K562 (cell line): ENCODE measurements at regions not wholly inside any gene's neighbourhood (a gene's known extent, or its start where the extent isn't known, plus 50 kb on each side); places are given as distances from the start of the nearest gene placed in this dataset.

Experiments used
- ATAC-seq: fragments of 200-7000 bp; cut with Tn5 transposase; 3 replicates; pipeline ENCODE4 v1.9.1; 2020; ENCODE audit warnings: moderate library complexity
- BruUV-seq: library from RNA; stranded (reverse); fragments of 400-500 nt; replicated peaks from 2 replicates; lab custom pipeline; 2021; lab: Mats Ljungman, UMichigan
- CTCF ChIA-PET: fragments of 300-600 bp; formaldehyde crosslinking; extraction: SDS; loops from one replicate; lab custom pipeline; 2021; ENCODE audit warnings: low intra/inter-chr PET ratio; lab: Yijun Ruan, JAX
- POLR2A ChIA-PET: fragments of 300-600, 350-650 bp; sonication (Branson Sonifier 250); formaldehyde crosslinking; extraction: SDS; loops from one replicate; lab custom pipeline; 2021; ENCODE audit warnings: antibody characterized with exemption, inconsistent platforms; lab: Yijun Ruan, JAX
- DNase-seq, 4 experiments: peaks; one replicate each; pipeline versions ENCODE4 v3.0.0 to v3.0.0-alpha.2; 2011 to 2018; ENCODE audit warnings: low spot score in 3 of 4, mixed read lengths in 3 of 4; ENCODE audit errors: extremely low read depth in 1 of 4
- FAIRE-seq: peaks from 2 replicates; lab custom pipeline; 2011; peaks lifted over from hg19 to GRCh38; lab: Jason Lieb, UNC
- H2AFZ ChIP-seq: 2 replicates; pipeline ENCODE4 v1.6.0; 2011; ENCODE audit warnings: low read depth, low read length, control low read depth, inconsistent platforms
- H3K27ac ChIP-seq: fragments of 200-600 bp; 3 replicates; pipeline ENCODE4 v1.8.0; 2011; ENCODE audit warnings: low read depth, mild to moderate bottlenecking, control low read depth, inconsistent platforms, low read length, moderate library complexity, mixed read lengths; ENCODE audit errors: extremely low read depth
- H3K27me3 ChIP-seq, 2 experiments: fragments of 300-600 bp in 1 of 2; 2 replicates in 1 of 2; 3 replicates in 1 of 2; pipeline versions ENCODE4 v1.6.0 to v1.8.0; 2011; ENCODE audit warnings: inconsistent platforms in 2 of 2, low read length in 2 of 2, mild to moderate bottlenecking in 1 of 2, mixed read lengths in 1 of 2, moderate library complexity in 1 of 2; ENCODE audit not compliant: control insufficient read depth in 2 of 2, insufficient read depth in 2 of 2
- H3K36me3 ChIP-seq: fragments of 300-600 bp; 3 replicates; pipeline ENCODE4 v1.8.0; 2011; ENCODE audit warnings: mild to moderate bottlenecking, low read length, inconsistent platforms; ENCODE audit not compliant: control insufficient read depth, insufficient read depth
- H3K4me1 ChIP-seq, 2 experiments: fragments of 200-600 bp in 1 of 2; replicated peaks in 1 of 2; 2 replicates in 1 of 2; 3 replicates in 1 of 2; pipeline versions ENCODE4 v1.5.1 to v1.8.0; 2011; ENCODE audit warnings: inconsistent platforms in 2 of 2, low read length in 2 of 2, mild to moderate bottlenecking in 1 of 2, mixed read lengths in 1 of 2, moderate library complexity in 1 of 2; ENCODE audit not compliant: control insufficient read depth in 2 of 2, insufficient read depth in 2 of 2
- H3K4me2 ChIP-seq: 2 replicates; pipeline ENCODE4 v1.6.1; 2011; ENCODE audit warnings: low read length, control low read depth, inconsistent platforms, mixed read lengths; ENCODE audit not compliant: insufficient read depth
- H3K4me3 ChIP-seq: fragments of 200-600 bp; sonication (generic), shearing (Covaris generic); 2 replicates; pipeline ENCODE4 v1.5.1; 2016; ENCODE audit warnings: control low read depth, inconsistent platforms
- H3K79me2 ChIP-seq: fragments of 200-600 bp; 3 replicates; pipeline ENCODE4 v1.8.0; 2011; ENCODE audit warnings: low read length, inconsistent platforms; ENCODE audit not compliant: control insufficient read depth, insufficient read depth
- H3K9ac ChIP-seq, 2 experiments: 2 replicates each; pipeline versions ENCODE4 v1.6.0 to v1.6.1; 2011; ENCODE audit warnings: low read depth in 2 of 2, low read length in 2 of 2, control low read depth in 1 of 2, inconsistent platforms in 1 of 2, mild to moderate bottlenecking in 1 of 2, mixed read lengths in 1 of 2; ENCODE audit not compliant: insufficient read depth in 1 of 2
- H3K9me1 ChIP-seq: one replicate; pipeline ENCODE4 v1.6.0; 2011; ENCODE audit warnings: inconsistent platforms, mild to moderate bottlenecking, low read length, moderate library complexity; ENCODE audit not compliant: control insufficient read depth, insufficient read depth
- H3K9me3 ChIP-seq: replicated peaks from 2 replicates; pipeline ENCODE4 v1.5.1; 2011; ENCODE audit warnings: low read depth, low read length, inconsistent platforms; ENCODE audit not compliant: control insufficient read depth, insufficient read depth
- H4K20me1 ChIP-seq: replicated peaks from 2 replicates; pipeline ENCODE4 v1.6.1; 2011; ENCODE audit warnings: low read length, inconsistent platforms, mixed read lengths; ENCODE audit not compliant: control insufficient read depth, insufficient read depth
- BCL6 ChIP-seq: fragments of 250-450 bp; sonication (Bioruptor Pico); IDR thresholded peaks from 2 replicates; pipeline ENCODE4 v1.4.0; 2020
- JUND ChIP-seq, 2 experiments: IDR thresholded peaks; 2 replicates in 1 of 2; 3 replicates in 1 of 2; pipeline ENCODE4 v1.6.1; 2011; ENCODE audit warnings: borderline replicate concordance in 2 of 2, low read depth in 2 of 2, low read length in 2 of 2, improper control_type of control experiment in 1 of 2, missing biosample characterization in 1 of 2, missing genetic modification characterization in 1 of 2, missing genetic modification reagents in 1 of 2
- KLF10 ChIP-seq: fragments of 250-450 bp; sonication (Bioruptor Pico); IDR thresholded peaks from 2 replicates; pipeline ENCODE4 v1.6.1; 2021; ENCODE audit warnings: matching md5 sums
- PHF8 ChIP-seq: fragments of 200-600 bp; sonication (generic); IDR thresholded peaks from 2 replicates; pipeline ENCODE4 v1.6.1; 2012; ENCODE audit warnings: mixed run types, mild to moderate bottlenecking, inconsistent platforms, low read length, moderate library complexity, borderline replicate concordance
- POLR2AphosphoS2 ChIP-seq: IDR thresholded peaks from 2 replicates; pipeline ENCODE4 v1.6.1; 2012; ENCODE audit warnings: low read length, improper control_type of control experiment
- POU5F1 ChIP-seq: fragments of 150-350 bp; IDR thresholded peaks from 2 replicates; pipeline ENCODE4 v1.6.1; 2014; ENCODE audit warnings: borderline replicate concordance, low read length, low read depth, mild to moderate bottlenecking; ENCODE audit not compliant: partially characterized antibody
- TOE1 ChIP-seq, 2 experiments: fragments of 450-650 bp in 1 of 2; sonication (generic) in 1 of 2; formaldehyde crosslinking in 1 of 2; IDR thresholded peaks; 2 replicates each; pipeline versions ENCODE4 v1.7.1 to v1.8.0; 2016 to 2022; ENCODE audit warnings: borderline replicate concordance in 2 of 2, mild to moderate bottlenecking in 2 of 2, antibody characterized with exemption in 1 of 2, inconsistent platforms in 1 of 2, low read depth in 1 of 2, missing genetic modification reagents in 1 of 2, moderate library complexity in 1 of 2
- ZKSCAN8 ChIP-seq: fragments of 200-800 bp; sonication (Bioruptor generic); IDR thresholded peaks from 2 replicates; pipeline ENCODE4 v1.6.1; 2016; ENCODE audit warnings: missing genetic modification characterization, missing compliant biosample characterization
- ZNF224 ChIP-seq: sonication (generic); formaldehyde crosslinking; IDR thresholded peaks from 2 replicates; pipeline ENCODE4 v1.8.0; 2022; ENCODE audit warnings: mild to moderate bottlenecking, missing genetic modification reagents
- ZNF584 ChIP-seq: fragments of 200-800 bp; sonication (Bioruptor generic); IDR thresholded peaks from 2 replicates; pipeline ENCODE4 v1.6.1; 2016; ENCODE audit warnings: low read depth, mild to moderate bottlenecking, missing genetic modification characterization, missing compliant biosample characterization
- ZNF695 ChIP-seq: fragments of 450-650 bp; formaldehyde crosslinking; IDR thresholded peaks from 2 replicates; pipeline ENCODE4 v1.4.0; 2020; ENCODE audit warnings: mild to moderate bottlenecking, moderate library complexity
- WGBS: fragments of 100-300 bp; shearing (Covaris generic); methylation state at CpG from one replicate; pipeline ENCODE4 v1.1.6; 2016; ENCODE audit warnings: low coverage, mixed read lengths; ENCODE audit not compliant: insufficient coverage; ENCODE audit errors: missing lambda C conversion rate; 5-methylcytosine and 5-hydroxymethylcytosine counted together
- in situ Hi-C: fragments of 300-500 bp; cut with MboI; formaldehyde crosslinking; loops from 4 replicates; pipeline ENCODE4 v1.15.0; 2018; ENCODE audit warnings: inconsistent platforms, mixed read lengths
- intact Hi-C: fragments of 100-400 bp; cut with micrococcal nuclease; formaldehyde crosslinking; loops from 2 replicates; pipeline ENCODE4 v1.14.2; 2022

DNA sequence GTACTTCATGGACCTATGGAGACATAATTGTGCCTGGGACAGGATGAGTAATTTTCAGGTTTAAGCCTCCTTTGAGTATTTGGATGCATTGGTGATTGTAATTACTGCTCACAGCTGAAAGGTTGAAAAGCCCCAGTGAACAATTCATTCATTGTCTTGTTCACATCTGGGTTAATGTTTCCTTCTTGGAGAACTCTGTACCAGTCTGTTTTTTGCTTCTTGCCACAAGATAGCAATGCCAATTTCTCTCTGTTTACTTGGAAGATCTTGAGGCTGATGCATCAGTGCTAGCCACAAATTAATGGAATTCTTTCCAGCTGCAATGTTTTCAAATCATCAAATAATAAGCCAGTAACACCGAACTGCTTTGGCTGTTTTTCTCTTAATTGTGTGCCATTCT is 207.8 kb downstream of the BMP2 start:
- Histone ChIP-seq H3K4me2 (no peak overlapping the region), H3K36me3 (no peaks in the 10 kb centered on the region), H3K9me1 (no peaks in the 10 kb centered on the region), H3K4me3 (no peak overlapping the region), H2AFZ (no peak overlapping the region), H3K4me1 (no peaks in the 10 kb centered on the region), H3K9ac (no peak overlapping the region)
- DNase-seq (no peak), FAIRE-seq (no peak), ATAC-seq (no peak)
- POLR2A ChIA-PET = no interaction called here
- no TSS peak for BruUV-seq
- CTCF ChIA-PET = no interaction called here
- TF ChIP-seq KLF10 (no peak), POLR2AphosphoS2 (no peak), JUND (IDR thresholded peaks at IDR 0.05; ENCODE audit: borderline replicate concordance, low read depth, low read length) (no peak), JUND (tag; IDR thresholded peaks at IDR 0.05; ENCODE audit: borderline replicate concordance, low read depth, low read length) (no peak), BCL6 (no peak), ZNF584 (CRISPR knock-in tag) (no peak), POU5F1 (no peak), ZNF224 (CRISPR knock-in tag) (no peak), ZNF695 (no peak), PHF8 (no peak), TOE1 (IDR thresholded peaks at IDR 0.05; ENCODE audit: borderline replicate concordance) (no peak), TOE1 (CRISPR knock-in tag; IDR thresholded peaks at IDR 0.05; ENCODE audit: borderline replicate concordance, low read depth) (no peak), ZKSCAN8 (CRISPR knock-in tag) (no peak)
- TF ChIP-seq, all 486 proteins: peak for 0
- Histone ChIP-seq H4K20me1 (no peaks in the 10 kb centered on the region), H3K27me3 (no peaks in the 10 kb centered on the region), H3K79me2 (no peaks in the 10 kb centered on the region), H3K27ac (no peak overlapping the region), H3K9me3 (no peaks in the 10 kb centered on the region)
- intact Hi-C loops (no loop called here), in situ Hi-C loops (no loop called here)
- WGBS = 0% methylated on average over 1 of the region's 1 CpG
